Loucy (cell line): ENCODE measurements at regions not wholly inside any gene's neighbourhood (a gene's known extent, or its start where the extent isn't known, plus 50 kb on each side); places are given as distances from the start of the nearest gene placed in this dataset.

Source experiments
- H2AFZ ChIP-seq: fragments of 200-600 bp; sonication (generic); 2 replicates; pipeline ENCODE4 v1.6.0; 2016; ENCODE audit warnings: antibody characterized with exemption, mild to moderate bottlenecking, low read length, moderate library complexity
- H3F3A ChIP-seq: fragments of 200-600 bp; 2 replicates; pipeline ENCODE4 v1.6.0; 2016; ENCODE audit warnings: antibody characterized with exemption, low read depth, mild to moderate bottlenecking
- H3K27me3 ChIP-seq: fragments of 200-600 bp; sonication (generic); 2 replicates; pipeline ENCODE4 v1.6.1; 2014; ENCODE audit warnings: low read length, mild to moderate bottlenecking; ENCODE audit not compliant: insufficient read depth, poor library complexity, severe bottlenecking
- H3K36me3 ChIP-seq: fragments of 200-600 bp; sonication (generic); 2 replicates; pipeline ENCODE4 v1.6.1; 2016; ENCODE audit warnings: low read length; ENCODE audit not compliant: insufficient read depth
- H3K4me1 ChIP-seq: fragments of 200-600 bp; sonication (generic); 2 replicates; pipeline ENCODE4 v1.5.1; 2014; ENCODE audit warnings: low read length, mild to moderate bottlenecking; ENCODE audit not compliant: insufficient read depth, poor library complexity, severe bottlenecking
- H3K4me2 ChIP-seq: fragments of 200-600 bp; sonication (generic); 2 replicates; pipeline ENCODE4 v1.6.0; 2014; ENCODE audit warnings: antibody characterized with exemption, low read length, low read depth, mild to moderate bottlenecking; ENCODE audit not compliant: poor library complexity, severe bottlenecking
- H3K4me3 ChIP-seq: fragments of 200-600 bp; sonication (generic); 2 replicates; pipeline ENCODE4 v1.5.1; 2014; ENCODE audit warnings: low read length, mild to moderate bottlenecking, mixed read lengths; ENCODE audit not compliant: poor library complexity, severe bottlenecking
- H3K79me2 ChIP-seq: fragments of 200-600 bp; sonication (generic); 2 replicates; pipeline ENCODE4 v1.6.1; 2014; ENCODE audit warnings: low read length; ENCODE audit not compliant: insufficient read depth
- H3K9ac ChIP-seq: fragments of 200-600 bp; sonication (generic); 2 replicates; pipeline ENCODE4 v1.6.0; 2014; ENCODE audit warnings: mild to moderate bottlenecking, low read depth, low read length, moderate library complexity; ENCODE audit not compliant: poor library complexity, severe bottlenecking
- H3K9me2 ChIP-seq: fragments of 200-600 bp; sonication (generic); replicated peaks from 2 replicates; pipeline ENCODE4 v1.6.1; 2016; ENCODE audit warnings: low read depth, low read length, mixed read lengths
- H3K9me3 ChIP-seq: fragments of 200-600 bp; sonication (generic); 2 replicates; pipeline ENCODE4 v1.6.1; 2014; ENCODE audit warnings: mild to moderate bottlenecking, antibody characterized with exemption, low read length, low read depth; ENCODE audit not compliant: insufficient read depth
- H4K20me1 ChIP-seq: fragments of 200-600 bp; sonication (generic); 2 replicates; pipeline ENCODE4 v1.6.0; 2014; ENCODE audit warnings: antibody characterized with exemption, low read length, mild to moderate bottlenecking; ENCODE audit not compliant: insufficient read depth, poor library complexity, severe bottlenecking
- CTCF ChIP-seq: fragments of 200-600 bp; sonication (generic); conservative IDR thresholded peaks from 2 replicates; pipeline ENCODE4 v1.5.1; 2014; ENCODE audit warnings: mild to moderate bottlenecking, antibody characterized with exemption, low read length
- EZH2phosphoT487 ChIP-seq: fragments of 200-600 bp; IDR thresholded peaks from 2 replicates; pipeline ENCODE4 v1.6.1; 2018; ENCODE audit warnings: antibody characterized with exemption, mild to moderate bottlenecking, moderate library complexity, borderline replicate concordance

- H3K4me1 ChIP-seq, result peaks cover 16% of the 10 kb centered on the region
- no peaks in the 10 kb centered on the region for H3K9me2 ChIP-seq
- TF ChIP-seq EZH2phosphoT487 (no peak), CTCF (no peak)
- no peaks in the 10 kb centered on the region for H4K20me1 ChIP-seq
- H2AFZ ChIP-seq, result no peak overlapping the region
- no peak overlapping the region for H3K4me3 ChIP-seq
- H3K4me2 ChIP-seq, result no peak overlapping the region
- H3K36me3 ChIP-seq, result no peaks in the 10 kb centered on the region
- no peaks in the 10 kb centered on the region for H3K9me3 ChIP-seq
- H3K9ac ChIP-seq, result no peak overlapping the region
- no peaks in the 10 kb centered on the region for H3F3A ChIP-seq
- no peaks in the 10 kb centered on the region for H3K27me3 ChIP-seq
- H3K79me2 ChIP-seq, result no peaks in the 10 kb centered on the region
Measured at GRCh38 chr10:128540128-128540762, 414.0 kb upstream of the MKI67 start.

- H3F3A ChIP-seq, result no peaks in the 10 kb centered on the region
- peaks cover 16% of the 10 kb centered on the region for H3K4me1 ChIP-seq
- TF ChIP-seq CTCF, result no peak
- no peak for TF ChIP-seq EZH2phosphoT487
- H3K4me2 ChIP-seq, result no peak overlapping the region
- H2AFZ ChIP-seq, result no peak overlapping the region
- H3K9ac ChIP-seq, result no peak overlapping the region
- no peaks in the 10 kb centered on the region for H3K27me3 ChIP-seq
- H3K79me2 ChIP-seq, result no peaks in the 10 kb centered on the region
- H3K4me3 ChIP-seq, result no peak overlapping the region
- H3K9me2 ChIP-seq, result no peaks in the 10 kb centered on the region
- H3K9me3 ChIP-seq, result no peaks in the 10 kb centered on the region
- no peaks in the 10 kb centered on the region for H4K20me1 ChIP-seq
- H3K36me3 ChIP-seq, result no peaks in the 10 kb centered on the region
Measured at GRCh38 chr10:128540781-128541761, 414.8 kb upstream of the MKI67 start.

GRCh38 chr10:128541926-128542475, 415.8 kb upstream of the MKI67 start:
- H3K27me3 ChIP-seq, result no peaks in the 10 kb centered on the region
- H2AFZ ChIP-seq, result no peak overlapping the region
- no peaks in the 10 kb centered on the region for H3F3A ChIP-seq
- H3K9me2 ChIP-seq, result no peaks in the 10 kb centered on the region
- no peak for TF ChIP-seq CTCF
- no peak for TF ChIP-seq EZH2phosphoT487
- H3K4me1 ChIP-seq, result peaks cover 16% of the 10 kb centered on the region
- no peaks in the 10 kb centered on the region for H3K9me3 ChIP-seq
- no peaks in the 10 kb centered on the region for H4K20me1 ChIP-seq
- no peak overlapping the region for H3K4me3 ChIP-seq
- H3K79me2 ChIP-seq, result no peaks in the 10 kb centered on the region
- no peak overlapping the region for H3K9ac ChIP-seq
- H3K4me2 ChIP-seq, result no peak overlapping the region
- no peaks in the 10 kb centered on the region for H3K36me3 ChIP-seq
